Activated CD8-positive, alpha-beta memory T cell treated with anti-CD3 and anti-CD28 coated beads, Interleukin-2, amount 50 U/mL, for 24 hours (primary cell): ENCODE measurements at regions not wholly inside any gene's neighbourhood (a gene's known extent, or its start where the extent isn't known, plus 50 kb on each side); places are given as distances from the start of the nearest gene placed in this dataset.
"Not testable (repeated sequence)": the region's sequence is repeated elsewhere in the genome, so short reads cannot be mapped to it uniquely, and the experiment has no call there.

Experiments used
- DNase-seq: peaks from one replicate; pipeline ENCODE4 v3.0.0-alpha.2; 2020; ENCODE audit errors: extremely low read depth

DNA sequence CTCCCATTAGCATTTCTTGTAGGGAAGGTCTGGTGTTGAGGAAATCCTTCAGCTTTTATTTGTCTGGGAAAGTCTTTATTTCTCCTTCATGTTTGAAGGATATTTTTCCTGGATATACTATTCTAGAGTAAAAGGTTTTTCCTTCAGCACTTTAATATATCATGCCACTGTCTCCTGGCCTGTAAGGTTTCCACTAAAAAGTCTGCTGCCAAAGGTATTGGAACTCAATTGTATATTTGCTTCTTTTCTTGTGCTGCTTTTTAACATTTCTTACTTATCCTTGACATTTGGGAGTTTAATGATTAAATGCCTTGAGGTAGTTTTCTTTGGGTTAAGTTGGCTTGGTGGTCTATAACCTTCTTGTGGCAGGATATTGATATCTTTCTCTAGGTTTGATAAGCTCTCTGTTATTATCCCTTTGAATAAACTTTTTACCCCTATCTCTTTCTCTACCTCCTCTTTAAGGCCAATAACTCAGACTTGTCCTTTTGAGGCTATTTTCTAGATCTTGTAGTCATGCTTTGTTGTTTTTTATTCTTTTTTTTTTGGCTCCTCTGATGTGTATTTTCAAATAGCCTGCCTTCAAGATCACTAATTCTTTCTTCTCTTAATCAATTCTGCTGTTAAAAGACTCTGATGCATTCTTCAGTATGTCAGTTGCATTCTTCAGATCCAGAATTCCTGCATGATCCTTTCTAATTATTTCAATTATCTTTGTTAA is 225.0 kb upstream of the ZNF217 start:
- DNase-seq, result no peak

DNA sequence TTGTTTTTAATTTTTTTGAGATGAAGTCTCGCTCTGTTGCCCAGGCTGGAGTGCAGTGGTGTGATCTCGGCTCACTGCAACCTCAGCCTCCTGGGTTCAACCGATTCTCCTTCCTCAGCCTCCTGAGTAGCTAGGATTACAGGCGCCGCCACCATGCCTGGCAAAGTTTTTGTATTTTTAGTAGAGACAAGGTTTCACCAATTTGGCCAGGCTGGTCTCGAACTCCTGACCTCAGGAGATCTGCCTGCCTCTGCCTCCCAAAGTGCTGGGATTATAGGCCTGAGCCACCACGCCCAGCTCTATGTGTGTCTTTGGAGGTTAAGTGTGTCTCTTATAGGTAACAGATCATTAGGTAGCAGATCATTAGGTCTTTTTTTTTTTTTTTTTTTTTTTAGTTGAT is 223.9 kb upstream of the ZNF217 start:
- not testable (repeated sequence) for DNase-seq

DNA sequence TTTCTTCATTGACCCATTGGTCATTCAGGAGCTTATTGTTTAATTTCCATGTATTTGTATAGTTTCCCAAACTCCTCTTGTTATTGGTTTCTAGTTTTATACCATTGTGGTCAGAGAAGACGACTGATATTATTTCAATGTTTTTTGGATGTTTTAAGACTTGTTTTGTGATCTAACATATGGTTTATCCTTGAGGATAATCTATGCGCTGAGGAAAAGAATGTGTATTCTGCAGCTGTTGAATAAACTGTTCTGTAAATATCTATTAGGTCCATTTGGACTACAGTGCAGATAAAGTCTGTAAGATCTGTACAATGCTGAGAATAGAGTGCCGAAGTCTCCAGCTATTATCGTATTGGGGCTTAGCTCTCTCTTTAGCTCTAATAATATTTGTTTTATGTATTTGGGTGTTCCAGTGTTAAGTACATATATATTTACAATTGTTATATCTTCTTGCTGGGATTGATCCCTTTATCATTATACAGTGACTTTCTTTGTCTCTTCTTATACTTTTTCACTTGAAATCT is 223.3 kb upstream of the ZNF217 start:
- no peak for DNase-seq

DNA sequence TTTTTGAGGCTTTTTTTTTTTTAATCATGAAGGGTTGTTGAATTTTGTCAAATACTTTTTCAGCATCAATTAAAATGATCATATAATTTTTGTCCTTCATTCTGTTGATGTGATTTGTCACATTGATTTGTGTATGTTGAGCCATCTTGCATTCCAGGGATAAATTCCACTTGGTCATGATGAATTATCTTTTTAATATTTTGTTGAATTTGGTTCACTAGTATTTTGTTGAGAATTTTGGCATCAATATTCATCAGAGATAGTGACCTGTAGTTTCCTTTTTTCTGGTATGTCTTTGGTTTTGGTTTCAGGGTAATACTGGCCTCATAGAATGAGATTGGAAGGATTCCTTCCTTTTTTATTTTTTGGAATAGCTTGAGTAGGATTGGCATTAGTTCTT is 221.9 kb upstream of the ZNF217 start:
- no peak for DNase-seq

DNA sequence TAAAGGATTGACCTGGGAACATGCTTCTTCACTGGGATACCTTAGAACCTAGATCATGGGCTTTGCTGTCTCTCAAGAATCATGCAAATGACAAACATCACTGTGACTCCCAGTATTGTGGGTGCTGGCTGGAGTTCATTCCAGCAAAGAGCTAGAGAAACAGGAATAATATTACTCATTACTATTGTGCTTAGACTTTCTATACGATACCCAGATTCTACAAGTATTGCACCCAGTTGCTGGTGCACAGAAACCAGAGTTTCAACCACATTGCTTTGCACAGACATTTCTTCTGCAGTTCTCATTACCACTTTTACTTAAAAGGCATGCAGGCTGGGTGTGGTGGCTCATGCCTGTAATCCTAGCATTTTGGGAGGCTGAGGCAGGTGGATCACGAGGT is 220.4 kb upstream of the ZNF217 start:
- no peak for DNase-seq

DNA sequence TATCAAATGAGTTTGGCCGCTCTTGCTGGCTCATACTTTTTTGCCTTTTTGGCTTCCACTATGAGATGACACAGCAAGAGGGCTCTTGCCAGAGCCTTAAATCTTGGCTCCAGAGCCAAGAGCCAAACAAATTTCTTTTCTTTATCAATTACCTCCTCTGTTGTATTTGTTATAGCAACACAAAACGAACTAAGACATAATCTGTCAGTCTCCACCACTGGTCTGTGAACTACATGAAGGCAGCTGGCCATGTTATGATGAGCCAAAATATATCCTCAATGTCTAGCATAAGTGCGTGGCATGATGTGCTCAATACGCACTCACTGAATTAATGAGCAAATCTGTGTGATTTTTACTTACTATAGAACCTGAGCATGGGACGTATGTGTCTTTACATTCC is 220.0 kb upstream of the ZNF217 start:
- no peak for DNase-seq

DNA sequence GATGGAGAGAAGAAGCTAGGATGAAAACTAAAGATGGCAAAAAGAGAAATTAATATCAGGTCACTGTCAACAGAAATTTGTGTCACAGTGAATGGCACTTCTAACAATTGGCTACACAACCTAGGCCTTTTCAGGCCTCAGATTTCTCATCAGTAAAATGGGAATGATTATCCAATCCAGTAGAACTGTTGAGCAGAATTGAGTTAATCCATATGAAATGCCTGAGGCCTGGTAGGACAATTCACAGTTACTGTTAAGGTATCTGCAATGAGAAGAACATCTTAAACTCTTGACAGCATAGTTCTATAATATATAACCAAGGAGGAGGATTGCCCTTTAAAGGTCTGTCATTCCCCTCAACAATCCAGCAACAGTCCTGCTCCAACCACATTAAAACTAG is 217.9 kb upstream of the ZNF217 start:
- DNase-seq, result no peak

DNA sequence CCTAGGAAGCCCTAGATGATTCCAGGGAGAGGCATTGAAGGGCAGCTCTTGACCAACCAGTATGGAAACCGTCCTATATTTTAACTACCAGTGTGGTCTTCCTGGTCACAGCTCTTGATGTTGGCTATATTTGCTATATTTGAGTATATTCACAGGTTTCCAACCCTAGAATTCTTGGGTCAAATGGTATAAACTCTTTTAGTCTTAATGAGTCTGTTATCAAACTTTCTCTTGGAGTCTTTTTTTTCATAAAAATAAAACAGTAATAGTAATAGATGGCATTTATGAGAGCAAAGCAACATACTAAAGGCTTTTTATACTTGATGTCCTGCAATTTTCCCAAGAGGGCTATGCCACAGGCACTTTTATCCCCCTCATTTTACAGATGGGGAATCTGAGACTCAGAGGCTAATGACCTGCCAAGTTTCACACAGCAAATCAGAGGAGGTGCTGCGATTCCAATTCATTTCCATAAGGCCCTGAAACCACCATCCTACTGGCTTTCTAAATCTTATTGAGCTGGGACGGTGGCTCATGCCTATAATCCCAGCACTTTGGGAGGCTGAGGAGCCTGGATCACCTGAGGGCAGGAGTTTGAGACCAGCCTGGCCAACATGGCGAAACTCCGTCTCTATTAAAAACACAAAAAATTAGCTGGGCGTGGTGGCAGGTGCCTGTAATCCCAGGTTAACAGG is 217.2 kb upstream of the ZNF217 start:
- DNase-seq, result no peak

DNA sequence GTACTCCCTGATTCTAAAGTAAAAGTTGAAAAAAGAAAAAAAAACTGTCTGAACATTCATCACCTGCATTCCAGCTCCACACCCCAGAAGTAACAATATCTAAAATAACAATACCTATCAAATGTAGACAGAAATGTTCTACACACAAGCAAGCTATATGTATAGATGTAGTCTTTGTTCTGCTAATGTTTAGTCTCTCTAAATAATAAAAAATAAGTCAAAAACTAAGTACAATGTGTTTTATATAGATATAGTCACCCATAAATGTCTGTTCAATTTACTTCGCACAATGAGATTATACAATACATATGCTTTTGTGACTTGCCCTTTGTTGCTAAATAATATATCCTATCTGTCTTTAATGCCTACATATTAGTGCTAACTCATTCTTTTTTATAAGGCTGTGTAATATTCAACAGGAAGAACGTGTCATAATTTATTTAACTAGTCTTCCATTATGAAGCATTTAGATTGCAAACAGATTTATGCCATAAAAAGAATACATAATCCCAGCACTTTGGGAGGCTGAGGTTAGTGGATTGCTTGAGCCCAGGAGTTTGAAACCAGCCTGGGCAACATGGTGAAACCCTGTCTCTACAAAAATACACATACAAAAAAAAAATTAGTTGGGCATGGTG is 216.2 kb upstream of the ZNF217 start:
- no peak for DNase-seq

DNA sequence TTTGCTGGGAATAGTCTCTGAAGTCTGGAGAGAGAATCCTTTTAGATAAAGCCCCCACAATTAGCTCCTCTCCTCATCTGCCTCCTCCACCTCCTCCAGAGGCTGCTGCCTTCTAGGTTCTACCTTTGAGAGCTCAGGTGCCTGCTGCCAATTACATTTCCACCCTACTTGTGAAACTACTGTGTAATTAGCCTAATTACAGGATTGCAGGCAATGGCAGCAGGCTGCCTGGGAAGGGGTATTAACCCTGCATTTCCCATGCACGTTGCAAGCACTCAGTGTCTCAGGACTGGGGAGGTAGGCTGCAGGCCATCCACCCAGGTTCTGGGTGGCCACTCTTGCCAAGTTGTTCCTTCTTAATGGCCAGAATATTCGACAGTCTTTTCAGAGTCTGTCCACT is 215.6 kb upstream of the ZNF217 start:
- DNase-seq, result no peak

DNA sequence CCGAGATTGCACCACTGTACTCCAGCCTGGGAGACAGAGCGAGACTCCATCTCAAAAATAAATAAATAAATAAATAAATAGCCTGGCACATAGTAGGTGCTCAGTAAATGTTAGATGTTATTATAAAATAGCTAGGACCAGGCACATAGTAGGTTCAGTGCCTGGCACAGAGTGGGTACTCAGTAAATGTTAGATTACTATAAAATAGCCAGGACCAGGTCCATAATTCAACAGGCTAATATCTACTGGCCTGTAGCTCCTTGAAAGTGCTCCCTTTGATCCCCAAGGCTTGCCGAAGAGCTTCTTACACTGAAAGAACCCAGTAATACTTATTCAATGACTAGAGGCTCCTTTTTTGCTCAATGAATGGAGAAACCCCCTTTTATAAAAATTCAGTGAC is 215.1 kb upstream of the ZNF217 start:
- no peak for DNase-seq

DNA sequence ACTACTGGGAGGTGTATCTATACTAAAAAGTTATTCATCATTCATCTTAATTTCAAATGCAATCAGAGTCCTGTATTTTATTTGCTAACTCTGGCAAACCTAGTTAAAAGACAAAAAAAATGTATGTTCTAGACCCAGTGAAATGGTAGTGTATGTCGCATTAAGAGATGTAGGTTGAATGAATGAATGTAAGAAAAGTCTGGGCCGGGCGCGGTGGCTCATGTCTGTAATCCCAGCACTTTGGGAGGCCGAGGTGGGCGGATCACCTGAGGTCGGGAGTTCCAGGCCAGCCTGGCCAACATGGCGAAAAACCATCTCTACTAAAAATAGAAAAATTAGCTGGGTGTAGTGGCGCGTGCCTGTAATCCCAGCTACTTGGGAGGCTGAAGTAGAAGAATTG is 214.7 kb upstream of the ZNF217 start:
- DNase-seq, result not testable (repeated sequence)

DNA sequence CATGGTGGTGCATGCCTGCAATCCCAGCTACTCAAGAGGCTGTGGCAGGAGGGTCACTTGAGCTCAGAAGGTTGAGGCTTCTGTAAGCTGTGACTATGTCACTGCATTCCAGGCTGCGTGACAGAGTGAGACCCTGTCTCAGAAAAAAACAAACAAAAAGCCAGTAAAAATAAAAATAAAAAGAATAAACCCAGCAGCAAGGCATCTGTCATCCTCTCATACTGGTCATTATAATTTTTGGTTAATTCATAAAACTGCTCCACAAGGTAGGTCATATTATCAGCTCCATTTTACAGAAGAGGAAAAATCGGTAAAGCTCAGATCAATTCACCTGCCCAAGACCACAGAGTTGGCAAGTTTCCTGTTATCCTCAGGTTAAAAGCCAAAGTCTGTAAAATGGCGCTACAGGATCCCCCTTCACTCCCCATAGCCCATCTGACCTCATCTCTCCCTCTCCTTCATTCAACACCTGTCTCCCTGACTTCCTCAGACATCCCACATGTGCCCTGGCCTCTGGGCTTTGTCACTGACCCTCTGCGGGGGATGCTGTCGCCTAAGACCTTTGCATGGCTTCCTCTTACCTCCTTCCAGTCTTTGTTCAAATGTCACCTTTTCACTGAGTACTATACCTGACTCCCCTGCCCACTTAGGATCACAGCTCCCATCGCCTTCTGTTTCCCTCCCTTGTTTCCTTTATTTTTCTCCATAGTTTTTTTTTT is 213.2 kb upstream of the ZNF217 start:
- DNase-seq, result no peak

DNA sequence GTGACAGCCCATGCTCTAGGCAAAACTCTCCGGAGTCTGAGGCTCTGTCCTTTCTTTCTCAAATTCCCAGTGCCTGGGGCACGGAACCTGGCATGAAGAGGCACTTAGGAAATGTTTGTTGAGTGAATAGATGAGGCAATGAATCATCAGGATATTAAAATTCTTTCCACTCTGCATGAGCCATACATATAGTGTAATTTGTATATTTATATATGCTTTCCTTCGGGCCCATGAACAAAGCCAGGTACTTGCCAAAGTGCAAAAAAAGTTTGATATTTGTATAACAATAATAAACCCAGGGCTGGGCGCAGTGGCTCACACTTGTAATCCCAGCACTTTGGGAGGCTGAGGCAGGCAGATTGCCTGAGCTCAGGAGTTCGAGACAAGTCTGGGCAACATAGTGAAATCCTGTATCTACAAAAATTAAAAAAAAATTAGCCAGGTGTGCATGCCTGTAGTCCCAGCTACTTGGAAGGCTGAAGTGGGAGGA is 212.3 kb upstream of the ZNF217 start:
- no peak for DNase-seq

DNA sequence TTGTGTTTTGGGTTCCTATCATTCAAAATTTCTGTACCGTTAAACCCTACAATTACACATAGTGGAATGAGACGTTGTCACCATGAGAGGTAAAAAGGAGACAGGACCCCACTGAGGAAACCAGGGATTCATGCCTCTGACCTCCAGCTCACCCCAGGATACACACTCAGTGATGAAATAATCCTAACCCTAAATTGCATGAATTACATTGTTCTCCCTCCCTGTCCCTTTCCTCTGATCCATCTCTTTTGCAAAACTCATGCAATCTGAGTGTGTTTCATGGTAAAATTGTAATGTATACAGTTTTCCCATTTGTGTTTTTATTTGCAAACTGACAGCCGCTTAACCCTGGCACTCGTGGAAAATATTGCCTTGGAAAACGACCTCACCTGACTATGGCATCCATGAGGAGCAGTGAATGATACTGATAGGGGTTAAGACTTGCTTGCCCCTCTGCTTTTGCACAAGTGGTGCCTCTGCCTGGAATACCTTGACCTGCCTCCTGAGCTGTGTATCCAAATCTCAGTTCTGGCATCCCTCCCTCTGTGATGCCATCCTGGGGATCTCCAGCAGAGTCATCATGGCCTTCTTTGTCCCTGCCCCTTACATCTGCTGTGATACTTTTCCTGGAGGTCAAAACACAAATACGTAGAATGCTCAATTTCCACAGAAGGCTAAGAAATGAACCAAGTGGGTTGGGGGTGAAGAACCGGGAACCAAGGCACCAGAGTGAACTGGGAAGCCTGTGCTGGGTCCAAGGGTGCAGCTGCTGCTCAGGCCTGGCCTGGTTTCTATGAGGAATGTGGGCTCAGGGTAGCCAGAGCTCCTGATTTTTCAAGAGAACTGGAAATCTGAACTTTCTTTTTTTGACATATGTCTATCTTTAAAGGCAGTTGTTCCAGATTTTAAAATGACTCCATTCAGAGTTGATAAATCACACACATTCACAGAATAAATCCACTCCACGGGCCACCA is 211.6 kb upstream of the ZNF217 start:
- no peak for DNase-seq

DNA sequence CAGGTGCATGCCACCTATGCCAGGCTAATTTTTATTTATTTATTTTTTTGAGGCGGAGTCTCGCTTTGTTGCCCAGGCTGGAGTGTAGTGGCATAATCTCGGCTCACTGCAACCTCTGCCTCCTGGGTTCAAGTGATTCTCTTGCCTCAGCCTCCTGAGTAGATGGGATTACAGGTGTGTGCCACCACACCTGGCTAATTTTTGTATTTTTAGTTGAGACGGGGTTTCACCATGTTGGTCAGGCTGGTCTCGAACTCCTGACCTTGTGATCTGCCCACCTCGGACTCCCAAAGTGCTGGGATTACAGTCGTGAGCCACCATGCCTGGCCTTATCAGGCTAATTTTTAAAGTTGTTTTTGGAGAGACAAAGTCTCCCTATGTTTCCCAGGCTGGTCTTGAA is 210.7 kb upstream of the ZNF217 start:
- not testable (repeated sequence) for DNase-seq

DNA sequence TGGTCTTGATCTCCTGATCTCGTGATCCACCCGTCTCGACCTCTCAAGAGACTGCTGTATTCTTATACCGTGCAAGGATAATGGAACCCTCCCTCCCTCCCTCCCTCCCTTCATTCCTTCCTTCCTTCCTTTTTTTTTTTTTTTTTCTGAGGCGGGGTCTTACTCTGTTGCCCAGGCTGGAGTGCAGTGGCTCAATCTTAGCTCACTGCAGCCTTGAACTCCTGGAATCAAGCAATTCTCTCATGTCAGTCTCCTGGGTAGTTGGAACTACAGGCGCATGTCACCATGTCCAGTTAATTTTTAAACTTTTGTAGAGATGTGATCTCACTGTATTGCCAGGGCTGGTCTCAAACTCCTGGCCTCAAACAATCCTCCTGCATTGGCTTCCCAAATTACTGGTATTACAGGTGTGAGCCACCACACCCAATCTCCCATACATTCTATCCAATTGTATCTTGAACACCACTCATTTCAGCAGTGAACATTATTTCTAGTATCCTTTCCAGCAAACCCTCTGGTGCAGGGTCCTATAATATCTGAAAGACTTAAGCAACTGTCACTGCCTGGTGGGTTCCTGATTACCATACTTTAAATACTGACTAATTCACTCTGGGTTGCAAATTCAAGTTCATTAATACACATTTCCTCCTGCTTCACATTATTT is 210.0 kb upstream of the ZNF217 start:
- DNase-seq, result no peak

DNA sequence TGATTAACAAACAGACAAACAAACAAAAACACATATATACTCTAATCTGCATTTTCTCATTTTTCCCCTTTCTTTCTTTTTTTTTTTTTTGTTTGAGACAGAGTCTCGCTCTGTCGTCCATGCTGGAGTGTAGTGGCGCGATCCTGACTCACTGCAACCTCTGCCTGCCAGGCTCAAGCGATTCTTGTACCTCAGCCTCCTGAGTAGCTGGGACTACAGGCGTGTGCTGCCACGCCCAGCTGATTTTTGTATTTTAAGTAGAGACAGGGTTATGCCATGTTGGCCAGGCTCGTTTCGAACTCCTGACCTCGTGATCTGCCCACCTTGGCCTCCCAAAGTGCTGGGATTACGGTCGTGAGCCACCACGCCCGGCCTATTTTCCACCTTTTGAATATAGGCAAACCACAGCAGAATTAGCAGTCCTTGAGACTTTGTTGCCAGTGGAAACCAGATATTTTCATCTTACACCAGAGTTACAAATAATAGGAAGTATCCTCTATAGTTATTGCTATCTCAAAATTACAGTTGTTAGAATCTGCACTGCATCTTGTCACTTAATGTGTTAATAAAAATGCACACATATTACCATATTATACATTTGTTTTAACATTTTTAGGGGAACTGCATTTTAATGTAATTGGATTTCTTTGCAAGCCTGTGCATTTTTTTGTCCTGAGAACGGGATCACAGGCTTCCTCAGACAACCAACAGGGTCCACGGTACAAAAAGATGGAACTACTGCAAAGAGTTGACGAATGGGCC is 208.2 kb upstream of the ZNF217 start:
- DNase-seq, result no peak

DNA sequence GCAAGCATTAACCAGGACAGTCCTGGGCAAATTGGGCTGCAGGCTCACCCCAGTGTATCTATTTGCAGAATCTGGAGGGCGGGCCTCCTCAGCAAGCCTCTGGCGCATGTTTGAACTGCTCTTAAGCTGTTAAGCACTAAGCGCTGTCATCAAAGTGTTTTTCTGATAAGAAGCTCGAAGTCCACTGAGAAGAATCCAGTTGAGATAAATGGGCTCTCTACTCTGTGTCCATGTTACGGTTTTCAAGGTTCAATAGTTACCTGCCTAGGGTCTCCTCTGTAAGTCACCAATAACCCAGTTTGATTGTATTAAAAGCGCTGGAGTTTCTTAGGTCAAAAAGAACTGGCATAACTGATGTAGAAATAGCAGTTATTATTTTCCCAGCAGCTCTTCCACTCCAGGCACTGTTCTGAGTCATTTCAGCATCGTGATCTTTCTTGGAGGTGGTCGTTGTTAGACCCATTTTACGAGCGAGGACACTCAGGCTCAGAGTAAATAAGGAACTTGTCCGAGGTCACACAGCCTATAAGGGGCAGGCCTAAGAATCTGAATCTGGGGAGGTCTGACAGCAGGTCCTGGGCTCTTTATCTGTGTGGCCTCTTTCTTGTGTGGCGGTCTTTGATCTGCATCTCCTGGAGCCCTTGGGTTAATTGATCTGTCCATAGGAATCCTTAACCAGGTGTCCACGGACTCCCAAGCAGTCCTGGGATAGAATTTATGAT is 207.4 kb upstream of the ZNF217 start:
- DNase-seq, result no peak
